ENCODE measurements at regions not wholly inside any gene's neighbourhood (a gene's known extent, or its start where the extent isn't known, plus 50 kb on each side); places are given as distances from the start of the nearest gene placed in this dataset.

DNA sequence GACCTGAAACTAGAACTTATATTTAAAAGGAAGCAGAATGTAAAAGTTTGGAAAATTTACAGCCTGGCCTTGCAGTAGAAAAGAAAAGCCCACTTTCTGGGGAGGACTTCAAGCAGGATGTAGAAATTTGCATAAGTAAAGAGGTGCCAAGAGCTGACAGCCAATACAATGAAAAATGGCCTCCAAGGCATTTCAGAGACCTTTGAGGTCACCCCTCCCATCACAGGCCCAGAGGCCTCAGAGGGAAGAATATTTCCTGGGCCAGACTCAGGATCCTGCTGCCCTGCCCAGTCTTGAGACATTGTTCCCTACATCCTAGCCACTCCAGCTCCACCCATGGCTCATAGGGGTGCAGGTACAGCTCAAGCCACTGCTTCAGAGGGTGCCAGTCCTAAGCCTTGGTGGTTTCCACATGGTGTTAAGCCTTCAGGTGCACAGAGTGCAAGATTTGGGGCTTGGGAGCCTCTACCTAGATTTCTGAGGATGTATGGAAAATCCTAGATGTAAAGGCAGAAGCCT is 518.9 kb upstream of the INTU start:
- Mint-ChIP-seq H3K4me1 (ENCODE audit: low read depth) (no peaks in the 10 kb centered on the region), H3K9me3 (peaks cover 8% of the 10 kb centered on the region), H3K27ac (no peak overlapping the region), H3K4me3 (no peak overlapping the region), H3K36me3 (ENCODE audit: low read depth) (no peaks in the 10 kb centered on the region), H3K27me3 (no peaks in the 10 kb centered on the region)
- POLR2A ChIA-PET = no interaction called here
- CTCF ChIA-PET = no interaction called here
- ATAC-seq (no peak), DNase-seq (no peak)
- TF ChIP-seq CTCF (IDR thresholded peaks at IDR 0.05) = no peak
- intact Hi-C loops (cut with micrococcal nuclease) = no loop called here

DNA sequence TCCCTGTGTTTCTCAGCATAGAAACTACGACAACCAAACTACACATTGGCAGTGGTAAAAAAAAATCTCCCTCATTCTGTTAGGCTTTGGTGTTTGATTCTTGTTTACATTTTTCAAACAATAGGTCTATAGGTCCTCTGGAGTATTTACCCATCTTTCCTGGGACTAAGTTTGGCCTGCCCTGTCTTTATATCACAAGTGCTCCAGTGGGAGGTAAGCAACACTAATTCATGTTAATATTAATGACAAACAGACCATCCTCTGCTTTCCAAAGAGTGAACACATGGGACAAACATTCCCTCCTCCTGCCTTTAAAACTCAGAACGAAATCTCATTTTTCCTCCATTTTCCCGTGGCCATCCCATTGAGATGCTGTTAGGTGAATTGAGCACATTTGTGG is 514.1 kb upstream of the INTU start:
- no peak overlapping the region for H3K4me3 Mint-ChIP-seq
- H3K27ac Mint-ChIP-seq = no peak overlapping the region
- POLR2A ChIA-PET = interaction anchor here (0.8 kb wide), 1 partner anchor 12 kb away, joined by 3 read pairs; no protein-coding TSS in a partner anchor
- peaks cover 3% of the 10 kb centered on the region for H3K9me3 Mint-ChIP-seq
- no peaks in the 10 kb centered on the region for H3K27me3 Mint-ChIP-seq
- no peak for TF ChIP-seq CTCF (IDR thresholded peaks at IDR 0.05)
- H3K4me1 Mint-ChIP-seq (ENCODE audit: low read depth) = no peaks in the 10 kb centered on the region
- DNase-seq = no peak
- CTCF ChIA-PET = no interaction called here
- ATAC-seq = no peak
- intact Hi-C loops (cut with micrococcal nuclease) = no loop called here
- no peaks in the 10 kb centered on the region for H3K36me3 Mint-ChIP-seq (ENCODE audit: low read depth)

GRCh38 chr4:127120441-127121090 is 512.2 kb upstream of the INTU start:
- Mint-ChIP-seq H3K4me3 (no peak overlapping the region), H3K27ac (no peak overlapping the region), H3K9me3 (peaks cover 3% of the 10 kb centered on the region), H3K27me3 (no peaks in the 10 kb centered on the region), H3K36me3 (ENCODE audit: low read depth) (no peaks in the 10 kb centered on the region), H3K4me1 (ENCODE audit: low read depth) (no peaks in the 10 kb centered on the region)
- intact Hi-C loops (cut with micrococcal nuclease) = no loop called here
- DNase-seq (no peak), ATAC-seq (no peak)
- TF ChIP-seq CTCF (IDR thresholded peaks at IDR 0.05) = no peak
- CTCF ChIA-PET = no interaction called here
- POLR2A ChIA-PET = no interaction called here

GRCh38 chr4:127124919-127125318 is 507.8 kb upstream of the INTU start:
- H3K27ac Mint-ChIP-seq = no peak overlapping the region
- no peak overlapping the region for H3K4me3 Mint-ChIP-seq
- ATAC-seq (no peak), DNase-seq (no peak)
- CTCF ChIA-PET = no interaction called here
- peaks cover 3% of the 10 kb centered on the region for H3K9me3 Mint-ChIP-seq
- intact Hi-C loops (cut with micrococcal nuclease) = no loop called here
- no peaks in the 10 kb centered on the region for H3K36me3 Mint-ChIP-seq (ENCODE audit: low read depth)
- H3K27me3 Mint-ChIP-seq = no peaks in the 10 kb centered on the region
- H3K4me1 Mint-ChIP-seq (ENCODE audit: low read depth) = no peaks in the 10 kb centered on the region
- POLR2A ChIA-PET = no interaction called here
- no peak for TF ChIP-seq CTCF (IDR thresholded peaks at IDR 0.05)

DNA sequence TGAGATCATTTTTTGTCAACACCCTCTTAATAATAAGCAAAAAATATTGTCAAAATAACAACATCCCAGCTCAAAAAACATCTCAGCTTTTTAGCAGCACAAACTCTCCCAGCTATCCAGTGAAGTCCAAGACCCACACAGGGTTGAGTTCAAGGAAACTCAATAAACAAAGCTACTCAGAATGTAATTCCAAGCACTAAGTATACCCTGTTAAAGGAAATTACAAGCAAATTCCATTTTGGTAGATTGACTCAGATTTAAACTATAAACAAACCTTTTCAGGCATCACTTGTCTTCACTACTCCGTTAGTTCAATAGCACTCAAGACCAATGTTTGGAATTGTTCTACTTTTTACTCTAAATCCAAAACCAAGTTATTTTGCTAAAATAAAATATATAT is 506.0 kb upstream of the INTU start:
- no peaks in the 10 kb centered on the region for H3K4me1 Mint-ChIP-seq (ENCODE audit: low read depth)
- no peaks in the 10 kb centered on the region for H3K36me3 Mint-ChIP-seq (ENCODE audit: low read depth)
- no peak overlapping the region for H3K4me3 Mint-ChIP-seq
- ATAC-seq (no peak), DNase-seq (no peak)
- no peak for TF ChIP-seq CTCF (IDR thresholded peaks at IDR 0.05)
- H3K27ac Mint-ChIP-seq = no peak overlapping the region
- CTCF ChIA-PET = no interaction called here
- peaks cover 3% of the 10 kb centered on the region for H3K9me3 Mint-ChIP-seq
- POLR2A ChIA-PET = no interaction called here
- no peaks in the 10 kb centered on the region for H3K27me3 Mint-ChIP-seq
- intact Hi-C loops (cut with micrococcal nuclease) = no loop called here
